Renal cortical epithelial cell (primary cell): ENCODE measurements at regions not wholly inside any gene's neighbourhood (a gene's known extent, or its start where the extent isn't known, plus 50 kb on each side); places are given as distances from the start of the nearest gene placed in this dataset.

Source experiments
- DNase-seq: peaks from one replicate; pipeline ENCODE4 v3.0.0-alpha.2; 2011; ENCODE audit warnings: low read depth

DNA sequence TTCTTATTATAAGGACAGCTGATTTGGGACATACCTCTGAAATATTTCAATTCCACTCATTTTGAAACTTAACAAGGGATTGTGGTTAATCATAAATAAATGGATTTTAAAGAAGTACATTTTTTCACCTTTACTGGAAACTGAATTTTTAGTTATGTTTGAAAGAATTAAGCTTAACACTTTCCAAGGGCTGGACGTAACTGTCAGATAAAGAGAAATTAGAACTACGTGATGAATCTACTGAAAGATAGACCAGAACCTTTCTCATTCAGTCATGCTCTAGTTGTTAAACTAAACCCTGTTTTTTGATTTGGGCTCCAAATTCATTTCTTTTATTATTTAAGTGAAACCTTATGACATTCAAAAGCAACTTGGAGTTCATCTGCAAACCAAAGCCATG lies 1892.1 kb upstream of the SEL1L start:
- no peak for DNase-seq

DNA sequence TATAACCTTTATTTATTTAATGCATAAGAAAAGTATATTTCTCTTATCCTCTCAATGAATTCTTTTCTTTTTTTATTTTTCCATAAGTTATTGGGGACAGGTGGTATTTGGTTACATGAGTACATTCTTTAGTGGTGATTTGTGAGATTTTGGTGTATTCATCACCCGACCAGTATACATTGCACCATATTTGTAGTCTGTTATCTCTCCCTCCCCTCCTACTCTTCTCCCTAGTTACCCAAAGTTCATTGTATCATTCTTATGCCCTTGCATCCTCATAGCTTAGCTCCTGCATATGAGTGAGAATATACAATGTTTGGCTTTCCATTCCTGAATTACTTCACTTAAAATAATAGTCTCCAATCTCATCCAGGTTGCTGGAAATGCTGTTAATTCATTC lies 1900.0 kb upstream of the SEL1L start:
- DNase-seq = no peak

DNA sequence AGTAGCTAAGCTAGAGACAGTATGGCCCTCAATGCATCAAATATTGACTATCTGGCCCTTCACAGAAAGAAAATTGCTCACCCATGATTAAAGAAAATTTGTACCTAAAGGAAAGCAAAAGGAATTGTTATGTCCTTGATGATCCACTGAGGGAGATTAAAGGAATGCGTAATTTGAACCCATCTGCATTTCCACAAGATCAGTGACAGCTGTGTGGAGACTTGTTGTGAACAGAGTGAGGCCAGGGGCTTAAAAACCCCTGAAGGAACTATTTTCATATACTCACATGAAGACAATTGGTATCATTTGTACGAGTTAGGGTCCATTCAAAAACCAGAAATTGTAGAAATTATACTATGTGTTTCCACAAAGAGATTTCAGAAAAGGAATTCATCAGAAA lies 1908.1 kb upstream of the SEL1L start:
- DNase-seq = no peak

DNA sequence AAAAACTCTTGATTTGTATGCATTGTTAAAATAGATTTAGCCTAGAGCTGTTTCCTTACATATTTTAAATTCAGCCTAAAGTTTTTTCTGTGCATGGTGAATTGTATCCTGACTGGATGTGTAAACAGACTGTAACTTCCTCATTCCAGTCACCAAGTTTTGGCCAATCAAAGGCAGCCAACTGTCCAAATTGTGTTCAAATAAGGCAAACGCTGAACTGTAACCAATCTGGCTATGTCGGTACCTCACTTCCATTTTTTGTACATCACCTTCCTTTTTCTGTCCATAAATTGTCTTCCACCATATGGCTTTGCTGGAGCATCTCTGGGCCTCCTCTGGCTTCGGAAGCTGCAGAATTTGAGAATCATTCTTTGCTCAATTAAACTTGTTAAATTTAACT lies 1921.9 kb upstream of the SEL1L start:
- no peak for DNase-seq

DNA sequence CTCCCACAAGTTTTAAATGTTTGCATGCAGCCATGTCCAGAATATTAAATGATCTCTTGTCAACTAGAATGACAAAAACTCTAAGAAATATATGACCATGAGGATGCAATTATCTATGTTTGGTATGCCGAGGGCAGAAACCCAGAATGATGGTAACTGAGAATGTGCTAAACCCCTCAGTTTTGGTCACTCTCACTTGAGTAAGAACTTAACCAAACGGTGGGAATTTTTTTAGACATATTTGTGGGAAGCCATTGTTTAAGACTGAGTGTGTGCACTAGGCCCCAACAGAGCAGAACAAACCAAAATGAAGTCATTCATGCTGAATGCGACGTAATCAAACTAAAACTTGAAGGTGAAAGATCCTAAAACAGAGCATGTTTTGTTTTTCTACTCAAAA lies 1927.9 kb upstream of the SEL1L start:
- DNase-seq = peak; percentile 9

DNA sequence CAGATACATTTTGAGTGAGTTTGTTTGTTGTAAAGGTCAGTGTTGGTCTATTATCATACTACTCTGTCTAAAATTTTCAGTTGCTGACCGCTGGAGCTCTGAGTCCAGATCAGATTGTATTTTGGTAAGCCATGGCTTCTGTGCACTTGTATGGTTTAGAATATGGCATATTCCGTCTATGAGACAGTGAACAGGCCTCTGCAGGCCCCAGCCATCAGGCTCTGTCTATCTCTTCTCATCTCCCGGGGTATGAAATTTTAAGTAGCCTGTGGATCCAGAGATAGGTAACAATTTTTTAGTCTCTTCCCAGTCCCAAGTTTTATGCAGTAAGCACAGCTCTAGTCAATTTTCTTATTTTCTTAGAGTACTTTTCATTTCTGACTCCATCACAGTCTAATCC lies 1929.1 kb upstream of the SEL1L start:
- DNase-seq = no peak

DNA sequence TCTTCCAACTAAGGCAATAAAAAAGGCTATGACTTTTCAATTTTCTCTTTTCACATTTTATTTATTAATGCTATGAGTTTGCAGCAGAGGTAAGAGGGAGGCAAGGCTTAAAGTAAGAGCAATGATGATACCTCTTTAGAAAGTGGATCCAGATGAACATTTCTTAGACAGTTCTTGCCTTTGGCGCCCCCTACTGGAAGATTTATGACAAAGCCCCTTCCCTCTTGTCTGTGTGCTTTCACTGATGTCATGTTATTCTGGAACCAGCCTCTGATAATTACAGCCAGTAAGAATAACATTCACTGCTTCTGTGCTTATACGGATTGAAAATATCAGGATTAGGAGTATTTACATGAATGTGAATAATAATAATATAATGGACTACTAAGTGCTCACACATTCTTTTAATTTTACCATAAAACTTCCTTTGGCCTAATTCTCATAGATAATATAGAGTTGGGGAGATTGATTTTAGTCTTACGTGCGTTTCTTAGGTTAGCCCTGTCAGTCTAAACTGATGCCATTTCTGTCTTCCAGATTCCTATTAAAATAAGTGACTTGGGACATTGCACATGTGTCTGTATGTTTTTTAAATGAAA lies 1929.9 kb upstream of the SEL1L start:
- DNase-seq = peak; percentile 33

DNA sequence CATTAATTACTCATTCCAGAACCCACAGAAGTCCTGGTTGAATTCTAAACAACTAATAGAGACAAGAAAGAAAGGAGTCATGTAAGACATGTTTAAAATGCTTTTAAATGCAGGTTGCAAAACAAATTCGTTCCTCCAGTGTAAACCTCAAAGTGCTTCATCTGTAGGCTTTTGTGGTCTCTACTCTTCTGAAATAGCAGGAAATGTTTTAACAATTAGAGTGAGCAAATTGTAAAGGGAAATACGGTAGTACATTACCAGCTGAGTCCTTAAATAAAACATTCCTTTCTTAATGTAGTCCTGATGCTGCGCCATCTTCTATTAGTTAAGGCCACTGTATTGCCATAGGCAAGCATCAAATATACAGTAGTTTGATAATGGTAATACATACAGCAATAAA lies 1934.2 kb upstream of the SEL1L start:
- peak; percentile 3 for DNase-seq

DNA sequence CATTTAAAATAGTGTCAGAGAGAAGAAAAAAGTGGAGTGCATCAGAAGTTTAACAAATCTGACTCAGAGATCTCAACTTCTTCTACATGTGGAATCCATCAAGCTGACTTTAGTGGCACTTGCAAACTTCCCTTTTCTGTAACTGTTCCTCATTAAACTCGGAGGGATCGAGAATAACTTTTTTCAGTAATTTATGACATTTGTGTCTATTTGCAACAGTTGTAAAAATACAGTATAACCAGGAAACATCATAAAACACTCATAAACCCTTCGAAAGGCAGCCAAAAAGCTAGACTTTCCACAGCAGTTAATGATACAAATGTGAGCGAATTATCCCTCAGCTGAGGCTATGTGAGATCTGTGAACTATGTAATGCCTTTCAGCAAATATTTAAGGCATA lies 1936.8 kb upstream of the SEL1L start:
- DNase-seq = no peak

DNA sequence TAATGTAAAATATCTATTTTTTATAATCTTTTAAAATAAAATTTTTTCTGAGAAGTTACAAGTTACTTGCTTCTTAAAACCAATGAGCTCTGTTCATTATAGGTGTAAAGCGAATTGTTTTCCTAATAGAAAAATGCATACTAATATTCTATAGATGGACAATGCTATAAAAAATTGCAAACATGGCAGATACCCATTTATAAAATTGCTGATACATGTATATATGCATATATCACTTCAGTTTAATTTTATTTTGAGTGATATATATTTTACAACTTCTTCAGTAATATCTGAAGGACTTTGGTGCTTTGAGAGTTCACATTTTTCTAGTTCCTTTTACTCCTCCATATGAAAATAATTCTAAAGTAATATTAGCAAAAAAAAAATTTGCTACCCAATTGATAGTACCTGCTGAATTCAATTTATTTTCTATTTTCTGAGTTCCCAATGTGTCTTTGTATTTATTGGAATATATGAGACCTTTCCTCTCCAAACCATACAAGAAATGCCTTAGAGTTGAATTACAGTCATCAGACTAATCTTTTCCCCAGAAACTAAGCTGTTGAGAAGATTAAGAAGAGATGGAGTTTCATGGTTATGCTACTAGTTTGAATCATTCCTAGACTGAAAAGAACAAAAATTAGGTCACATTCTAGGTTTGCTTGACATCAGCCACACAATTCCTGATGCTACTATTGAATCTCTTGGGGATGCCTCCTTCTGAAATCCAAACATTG lies 1937.5 kb upstream of the SEL1L start:
- DNase-seq = no peak

DNA sequence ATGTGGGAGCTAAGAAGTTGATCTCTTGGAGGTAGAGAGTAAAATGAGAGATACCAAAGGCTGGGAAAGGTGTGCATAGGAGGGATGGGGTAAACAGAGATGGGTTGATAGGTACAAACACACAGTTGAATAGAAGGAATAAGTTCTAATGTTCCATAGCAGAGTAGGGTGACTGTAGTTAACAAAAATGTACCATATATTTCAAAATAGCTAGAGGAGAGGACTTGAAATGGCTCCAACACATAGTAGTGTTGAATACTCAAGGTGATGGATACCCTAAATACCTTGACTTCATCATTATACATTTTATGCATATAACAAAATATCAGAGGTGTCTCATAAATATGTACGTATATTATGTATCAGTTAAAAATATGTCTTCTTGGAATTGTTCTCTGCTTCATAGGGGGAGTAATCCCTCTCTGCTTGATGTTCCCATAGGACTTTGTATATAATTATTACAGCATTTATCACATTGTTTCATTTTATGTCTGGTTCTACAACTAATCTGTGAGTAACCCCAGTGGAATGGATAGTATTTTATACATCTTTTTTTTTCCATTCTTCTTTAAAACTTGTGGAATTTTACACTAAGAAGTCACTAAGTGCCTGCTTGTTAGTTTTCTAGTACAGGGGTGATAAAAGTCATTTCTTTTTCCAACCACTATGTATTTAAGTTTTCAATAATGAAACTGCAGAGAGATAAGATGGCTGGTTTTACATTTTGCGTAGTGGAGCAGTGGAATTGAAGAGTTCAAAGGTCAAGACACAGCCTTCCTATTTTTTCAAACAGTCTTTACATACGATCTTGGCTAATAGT lies 1940.0 kb upstream of the SEL1L start:
- no peak for DNase-seq

DNA sequence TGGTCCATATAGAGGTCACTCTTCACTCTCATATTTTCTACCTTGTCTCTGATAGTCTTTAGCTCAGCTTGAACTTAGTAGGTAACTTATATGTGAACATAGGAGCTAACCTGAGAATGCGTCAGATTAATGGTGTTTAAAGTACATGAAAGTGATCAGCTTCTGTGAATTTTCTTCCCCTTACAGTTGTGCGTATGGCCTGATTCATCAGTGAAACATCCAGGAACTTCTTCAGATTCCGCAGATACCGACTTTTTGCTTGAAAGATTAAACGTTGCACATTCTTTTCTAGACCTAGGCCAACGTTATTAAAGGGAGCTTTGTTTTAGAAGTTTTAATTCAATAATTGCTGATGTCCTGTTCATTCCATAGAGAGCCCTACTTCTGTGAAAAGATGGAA lies 1945.1 kb upstream of the SEL1L start:
- DNase-seq = no peak

DNA sequence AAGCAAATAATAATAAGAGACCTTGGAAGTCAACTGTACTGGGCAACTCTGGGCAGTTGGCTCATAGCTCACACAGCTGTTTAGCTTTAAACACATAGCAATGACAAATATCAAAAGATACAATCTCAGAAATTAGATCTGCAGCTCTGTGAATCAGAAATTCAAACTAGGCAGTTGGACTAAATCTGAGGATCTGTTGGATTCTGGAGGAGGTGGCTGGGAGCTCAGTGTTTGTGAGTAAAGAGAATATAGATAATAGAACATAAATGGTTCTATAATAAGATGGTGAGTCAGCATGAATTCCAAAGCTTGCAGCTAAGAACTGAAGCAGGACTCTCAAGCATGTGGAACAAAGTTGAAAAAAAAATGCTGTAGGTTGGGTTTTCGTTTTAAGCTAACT lies 1949.4 kb upstream of the SEL1L start:
- no peak for DNase-seq

DNA sequence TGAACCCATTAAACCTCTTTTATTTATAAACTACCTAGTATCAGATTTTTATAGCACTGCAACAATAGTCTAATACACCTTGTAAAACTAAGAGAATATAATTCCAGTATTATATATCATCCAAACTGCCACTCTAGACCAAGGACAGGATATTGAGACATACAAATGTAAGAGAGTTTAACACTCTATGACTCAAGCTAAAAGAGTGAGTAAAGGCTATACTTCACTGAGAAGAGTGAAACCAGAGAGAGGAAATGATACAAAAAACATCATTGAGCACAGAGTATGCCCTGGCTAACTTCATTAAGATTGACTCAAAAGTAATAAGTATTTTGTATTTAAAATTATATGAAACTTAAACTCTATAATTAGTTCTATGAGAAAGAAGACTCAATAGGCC lies 1951.9 kb upstream of the SEL1L start:
- no peak for DNase-seq

DNA sequence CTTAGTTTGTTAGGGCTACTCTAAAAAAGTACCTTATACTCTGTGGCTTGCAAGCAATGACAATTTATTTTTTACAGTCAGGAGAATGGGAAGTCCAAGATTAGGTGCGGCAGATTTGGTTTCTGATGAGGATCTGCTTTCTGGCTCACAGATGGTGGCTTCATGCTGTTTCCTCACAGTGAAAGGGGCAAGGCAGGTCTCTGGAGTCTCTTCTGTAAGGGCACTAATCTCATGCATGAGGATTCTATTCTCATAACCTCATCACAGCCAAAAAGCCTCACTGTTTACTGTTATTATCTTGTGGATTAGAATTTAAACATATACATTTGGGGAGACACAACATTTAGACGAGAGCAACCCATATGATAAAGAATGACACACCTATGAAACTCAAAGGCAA lies 1957.4 kb upstream of the SEL1L start:
- DNase-seq = no peak

DNA sequence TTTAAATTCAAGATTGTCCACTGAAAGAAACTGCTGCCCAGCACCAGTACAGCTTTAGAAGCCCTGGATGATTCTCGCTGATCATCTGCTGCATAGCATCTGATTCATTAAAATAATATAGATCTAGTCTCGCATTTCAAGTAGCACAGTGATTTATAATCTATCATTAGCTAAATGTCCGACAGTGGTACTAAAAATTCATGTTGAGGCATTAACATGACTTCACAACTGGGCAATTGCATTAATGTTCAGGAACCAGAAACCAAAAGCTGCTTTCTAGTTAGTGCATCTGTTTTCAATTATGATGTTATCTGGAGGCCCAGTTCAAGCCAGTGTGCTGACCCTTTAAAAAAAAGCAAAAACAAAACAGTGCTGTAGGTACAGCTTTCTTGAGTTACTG lies 1987.2 kb upstream of the SEL1L start:
- DNase-seq = no peak

DNA sequence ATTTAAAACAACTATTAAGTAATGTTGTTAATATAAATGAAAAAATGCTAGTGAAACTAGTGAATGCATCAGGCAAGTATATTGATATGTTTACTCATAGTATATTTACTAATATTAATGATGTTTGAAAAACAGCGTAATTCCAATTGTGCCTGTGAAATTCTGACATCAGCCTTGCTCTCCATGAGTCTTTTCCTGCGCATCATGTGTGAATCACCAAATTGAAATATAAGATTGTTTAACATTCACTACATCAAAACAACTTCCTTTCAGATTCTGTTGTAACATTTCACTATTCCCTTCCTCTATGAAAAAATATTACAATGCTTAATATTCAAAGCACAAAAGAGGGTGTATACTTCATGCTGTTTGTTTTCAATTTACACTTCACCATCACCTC lies 1995.9 kb upstream of the SEL1L start:
- no peak for DNase-seq

DNA sequence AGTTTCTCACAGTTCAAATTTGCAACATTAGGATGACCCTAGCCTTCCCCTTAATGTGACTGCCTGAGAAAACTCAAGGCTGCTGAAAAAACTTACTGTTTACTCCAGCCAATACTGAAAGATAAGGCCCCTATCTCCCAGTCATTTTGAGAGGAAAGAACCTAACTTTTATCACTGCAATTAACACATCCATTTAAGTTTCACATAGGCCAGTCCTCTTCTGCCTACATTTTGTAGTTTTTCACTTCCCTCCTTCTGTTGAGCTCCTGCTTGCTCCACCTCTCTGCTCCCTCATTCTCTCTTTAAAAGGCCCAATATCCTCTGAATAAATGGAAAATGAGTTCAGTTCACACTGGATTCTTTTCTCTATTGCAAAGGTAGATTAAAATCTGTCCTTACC lies 1996.2 kb upstream of the FLRT2 start:
- DNase-seq = no peak

DNA sequence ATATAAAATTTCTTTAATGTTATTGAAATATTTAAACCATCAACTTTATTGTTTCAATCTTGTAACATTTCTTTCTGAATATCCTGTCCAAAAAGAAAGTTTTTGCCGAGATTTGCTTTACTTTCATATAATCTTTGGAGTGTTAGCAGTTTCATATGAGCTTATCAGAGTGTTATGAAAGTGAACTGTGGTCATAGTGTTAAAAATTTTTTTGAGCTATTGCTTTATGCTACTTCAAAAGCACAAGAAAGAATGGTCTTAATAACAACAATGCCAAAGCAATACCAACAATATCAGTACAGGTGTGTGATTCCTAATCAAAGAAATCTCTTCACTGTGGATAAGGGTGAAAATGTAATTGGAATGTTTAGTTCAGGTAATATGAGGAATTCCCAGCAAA lies 1994.9 kb upstream of the FLRT2 start:
- DNase-seq = no peak

DNA sequence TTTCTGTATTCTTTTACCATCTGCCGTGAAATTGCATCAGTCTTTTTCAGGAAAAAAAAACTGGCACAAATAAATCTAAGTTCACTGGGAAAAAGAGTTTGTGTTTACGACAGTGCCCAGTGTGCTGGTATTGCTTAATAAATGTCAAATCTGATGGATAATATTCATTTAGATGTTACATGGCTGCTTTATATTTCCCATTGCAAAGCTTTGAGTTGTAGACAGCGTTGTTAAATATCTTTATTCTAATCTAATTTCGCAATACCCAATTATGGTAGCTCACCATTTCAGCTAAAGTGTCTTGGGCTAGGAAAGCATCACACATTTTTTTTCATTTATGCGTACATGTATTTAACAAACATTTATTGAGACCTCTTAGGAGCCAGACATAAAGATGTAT lies 1994.5 kb upstream of the FLRT2 start:
- DNase-seq = no peak

DNA sequence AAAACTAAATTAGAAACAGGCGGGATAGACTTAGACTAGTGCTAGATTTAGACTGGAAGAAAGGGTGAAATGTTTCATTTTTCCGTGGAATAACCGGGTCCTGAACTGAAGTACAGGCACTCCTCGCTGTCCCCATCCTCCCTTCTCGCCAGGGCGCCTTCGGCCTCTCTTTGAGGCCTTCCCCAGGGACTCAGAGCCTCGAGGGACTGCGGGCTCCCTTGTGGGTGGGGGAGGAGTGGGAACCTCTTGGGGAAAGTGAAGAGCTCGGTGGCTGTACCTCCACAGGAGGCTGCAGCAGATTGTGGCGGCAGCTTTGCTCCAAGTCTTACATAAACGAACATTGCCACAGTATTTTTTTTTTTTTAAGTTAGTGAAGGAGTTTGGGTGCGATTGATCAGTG lies 1988.8 kb upstream of the FLRT2 start:
- DNase-seq = no peak

DNA sequence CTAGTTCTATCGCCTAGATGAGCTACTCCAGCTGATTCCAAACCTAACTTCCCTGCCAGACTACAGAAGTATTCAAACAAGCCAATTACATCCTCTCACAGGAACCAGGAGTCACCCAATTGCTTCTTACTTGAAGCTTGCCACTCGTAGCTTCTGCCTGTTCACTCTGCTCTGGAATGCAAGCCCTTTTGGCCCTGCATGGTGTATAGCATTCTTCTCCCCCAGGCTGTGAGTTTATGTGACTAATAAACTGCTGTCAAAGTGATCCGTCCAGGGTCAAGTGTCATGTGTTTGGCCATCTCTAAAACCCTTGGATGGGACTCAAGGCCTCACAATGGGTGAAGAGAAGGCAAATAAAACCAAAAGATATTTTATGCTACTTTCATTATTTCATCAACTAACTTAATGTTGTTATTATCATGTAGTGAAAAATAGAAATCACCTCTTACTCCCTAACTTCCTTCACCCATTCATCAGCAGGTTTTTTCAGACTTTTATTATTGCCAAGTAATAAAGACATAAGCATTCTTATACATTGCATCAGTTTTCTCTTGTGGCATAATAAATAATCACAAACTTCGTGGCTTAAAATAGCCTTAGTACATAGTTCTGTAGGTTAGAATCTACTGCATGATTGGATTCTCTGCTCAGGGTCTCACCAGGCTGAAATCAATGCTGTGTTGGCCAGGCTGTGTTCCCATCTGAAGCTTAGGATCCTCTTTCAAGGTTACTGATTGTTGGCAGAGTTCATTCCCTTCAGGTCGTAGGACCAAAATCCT lies 1981.7 kb upstream of the FLRT2 start:
- DNase-seq = no peak
